ENCODE measurements at regions not wholly inside any gene's neighbourhood (a gene's known extent, or its start where the extent isn't known, plus 50 kb on each side); places are given as distances from the start of the nearest gene placed in this dataset.
"Not testable (repeated sequence)": the region's sequence is repeated elsewhere in the genome, so short reads cannot be mapped to it uniquely, and the experiment has no call there.

GRCh38 chr2:37757456-37757855 lies 86.0 kb upstream of the CDC42EP3 start:
- H4K20me1 ChIP-seq (ENCODE audit: insufficient read depth); CTCF ChIA-PET; POLR2A ChIA-PET; H3K36me3 ChIP-seq (ENCODE audit: control insufficient read depth in 1 of 2, insufficient read depth in 2 of 2, low read length in 2 of 2); H3K4me3 ChIP-seq (replicated peaks in 1 of 2; ENCODE audit: low read depth in 1 of 2, low read length in 2 of 2); H3K9me3 ChIP-seq (ENCODE audit: control insufficient read depth in 1 of 2, insufficient read depth in 1 of 2, low read depth in 1 of 2, low read length in 2 of 2); H3K27me3 ChIP-seq (ENCODE audit: insufficient read depth, low read length); RAD21 ChIA-PET (ENCODE audit: low non-redundant PET in 1 of 2, low total read pairs in 2 of 2, uncharacterized antibody in 2 of 2, unreplicated experiment in 2 of 2); H3K4me2 ChIP-seq (ENCODE audit: low read length); H3K9ac ChIP-seq (ENCODE audit: low read length); BruUV-seq (replicated peaks); H2AFZ ChIP-seq (ENCODE audit: low read depth, low read length, poor library complexity, severe bottlenecking); H3K4me1 ChIP-seq (ENCODE audit: control insufficient read depth in 1 of 2, insufficient read depth in 2 of 2, low read length in 2 of 2); H3K9me2 ChIP-seq (ENCODE audit: insufficient read depth); H3K79me2 ChIP-seq (ENCODE audit: insufficient read depth, low read length); H3K27ac ChIP-seq (ENCODE audit: low read depth, low read length); DNase-seq (ENCODE audit: low read depth, low spot score); ATAC-seq; intact Hi-C loops (cut with micrococcal nuclease): not testable (repeated sequence)

- ATAC-seq; H3K9me2 ChIP-seq (ENCODE audit: insufficient read depth); DNase-seq (ENCODE audit: low read depth, low spot score); H2AFZ ChIP-seq (ENCODE audit: low read depth, low read length, poor library complexity, severe bottlenecking); H3K9me3 ChIP-seq (ENCODE audit: control insufficient read depth in 1 of 2, insufficient read depth in 1 of 2, low read depth in 1 of 2, low read length in 2 of 2); intact Hi-C loops (cut with micrococcal nuclease); H3K4me3 ChIP-seq (replicated peaks in 1 of 2; ENCODE audit: low read depth in 1 of 2, low read length in 2 of 2); H3K27ac ChIP-seq (ENCODE audit: low read depth, low read length); H3K79me2 ChIP-seq (ENCODE audit: insufficient read depth, low read length); POLR2A ChIA-PET; RAD21 ChIA-PET (ENCODE audit: low non-redundant PET in 1 of 2, low total read pairs in 2 of 2, uncharacterized antibody in 2 of 2, unreplicated experiment in 2 of 2); H3K27me3 ChIP-seq (ENCODE audit: insufficient read depth, low read length); H3K9ac ChIP-seq (ENCODE audit: low read length); H3K4me2 ChIP-seq (ENCODE audit: low read length); H3K4me1 ChIP-seq (ENCODE audit: control insufficient read depth in 1 of 2, insufficient read depth in 2 of 2, low read length in 2 of 2); H3K36me3 ChIP-seq (ENCODE audit: control insufficient read depth in 1 of 2, insufficient read depth in 2 of 2, low read length in 2 of 2); H4K20me1 ChIP-seq (ENCODE audit: insufficient read depth); BruUV-seq (replicated peaks); CTCF ChIA-PET: not testable (repeated sequence)
Observed at GRCh38 chr2:37758141-37758601, 86.7 kb upstream of the CDC42EP3 start.

- H3K4me3 ChIP-seq (replicated peaks in 1 of 2; ENCODE audit: low read depth in 1 of 2, low read length in 2 of 2); POLR2A ChIA-PET; ATAC-seq; H3K36me3 ChIP-seq (ENCODE audit: control insufficient read depth in 1 of 2, insufficient read depth in 2 of 2, low read length in 2 of 2); CTCF ChIA-PET; BruUV-seq (replicated peaks); H3K79me2 ChIP-seq (ENCODE audit: insufficient read depth, low read length); DNase-seq (ENCODE audit: low read depth, low spot score); H3K9me3 ChIP-seq (ENCODE audit: control insufficient read depth in 1 of 2, insufficient read depth in 1 of 2, low read depth in 1 of 2, low read length in 2 of 2); H3K27me3 ChIP-seq (ENCODE audit: insufficient read depth, low read length); H3K9me2 ChIP-seq (ENCODE audit: insufficient read depth); H2AFZ ChIP-seq (ENCODE audit: low read depth, low read length, poor library complexity, severe bottlenecking); H3K4me2 ChIP-seq (ENCODE audit: low read length); H4K20me1 ChIP-seq (ENCODE audit: insufficient read depth); H3K9ac ChIP-seq (ENCODE audit: low read length); RAD21 ChIA-PET (ENCODE audit: low non-redundant PET in 1 of 2, low total read pairs in 2 of 2, uncharacterized antibody in 2 of 2, unreplicated experiment in 2 of 2); H3K27ac ChIP-seq (ENCODE audit: low read depth, low read length); intact Hi-C loops (cut with micrococcal nuclease); H3K4me1 ChIP-seq (ENCODE audit: control insufficient read depth in 1 of 2, insufficient read depth in 2 of 2, low read length in 2 of 2): not testable (repeated sequence)
Observed at GRCh38 chr2:37759989-37760388, 88.5 kb upstream of the CDC42EP3 start.

Data from HCT116 (cell line).